ENCODE measurements at regions not wholly inside any gene's neighbourhood (a gene's known extent, or its start where the extent isn't known, plus 50 kb on each side); places are given as distances from the start of the nearest gene placed in this dataset.
"Not testable (repeated sequence)": the region's sequence is repeated elsewhere in the genome, so short reads cannot be mapped to it uniquely, and the experiment has no call there.

DNA sequence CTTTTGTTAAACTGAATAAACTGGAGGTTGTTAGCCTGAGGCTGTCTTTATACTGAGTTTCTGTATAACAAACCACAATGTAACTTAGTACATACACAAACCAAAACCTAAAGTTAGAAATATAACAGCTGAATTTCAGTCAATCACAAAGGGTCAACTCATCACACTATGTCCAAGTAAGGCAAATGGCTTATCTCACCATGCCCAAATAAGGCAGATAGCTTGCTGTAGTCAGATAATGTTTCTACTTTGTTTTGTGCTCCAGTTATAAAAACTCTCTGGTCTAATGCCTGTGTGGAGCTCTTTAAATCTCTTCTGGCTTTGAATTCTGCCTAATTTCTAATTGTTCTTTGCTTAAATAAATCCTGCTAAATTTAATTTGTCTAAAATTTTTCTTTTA is 1323.4 kb upstream of the ATXN8OS start:
- no peak for DNase-seq

DNA sequence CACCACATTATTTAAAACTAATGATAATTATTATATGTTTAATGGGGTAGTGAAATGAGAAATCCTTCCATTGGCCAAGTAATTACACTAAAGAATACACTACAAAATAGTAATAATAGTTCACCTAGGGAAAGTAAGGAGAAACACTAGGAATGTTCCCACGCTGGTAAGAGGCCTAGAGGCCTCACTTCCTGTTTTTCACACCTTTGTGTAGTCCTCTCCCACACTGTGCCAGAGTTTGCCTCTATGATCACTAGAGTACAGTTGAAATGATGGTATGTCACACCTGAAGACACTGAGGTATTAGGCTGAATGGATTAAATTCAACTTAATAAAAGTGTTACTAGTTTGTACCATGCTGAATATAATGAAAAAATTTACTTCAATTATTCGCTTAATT is 1348.0 kb upstream of the ATXN8OS start:
- no peak for DNase-seq

DNA sequence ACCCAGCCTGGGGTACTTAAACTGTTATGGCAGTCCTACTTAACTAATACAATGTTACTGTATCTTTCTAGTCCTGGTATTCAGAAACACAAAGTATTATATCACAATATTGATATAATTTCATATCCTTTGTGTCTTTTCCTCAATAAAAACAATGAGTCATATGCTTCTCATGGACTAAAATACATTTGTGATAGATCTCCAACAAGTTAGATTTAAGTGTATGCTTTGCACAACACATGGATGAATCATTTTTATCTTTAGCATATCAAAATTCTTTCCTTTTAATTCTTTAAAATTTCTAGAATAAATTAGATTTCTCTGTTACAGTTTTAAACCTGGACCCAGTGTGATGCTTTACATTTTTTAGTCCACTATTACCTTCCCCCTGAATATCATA is 1357.8 kb upstream of the ATXN8OS start:
- no peak for DNase-seq

DNA sequence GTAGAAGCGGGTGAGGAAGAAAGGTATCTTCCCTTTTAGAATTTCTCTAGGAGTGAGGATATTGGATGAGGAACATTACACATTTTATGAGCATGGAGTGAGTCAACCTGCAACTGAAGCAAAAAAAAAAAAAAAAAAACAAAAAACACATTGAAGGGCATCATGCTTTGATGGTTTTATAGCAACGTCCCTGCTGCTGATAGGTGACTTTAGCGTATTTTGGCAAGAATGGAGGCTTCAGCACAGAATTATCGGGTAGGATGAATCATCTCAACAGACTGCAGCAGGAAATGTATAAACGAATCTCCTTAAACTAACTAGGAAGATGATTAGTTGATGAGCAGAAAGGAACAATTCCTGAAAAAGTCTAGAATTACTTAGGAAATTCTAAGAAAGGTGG is 1359.6 kb upstream of the ATXN8OS start:
- no peak for DNase-seq

DNA sequence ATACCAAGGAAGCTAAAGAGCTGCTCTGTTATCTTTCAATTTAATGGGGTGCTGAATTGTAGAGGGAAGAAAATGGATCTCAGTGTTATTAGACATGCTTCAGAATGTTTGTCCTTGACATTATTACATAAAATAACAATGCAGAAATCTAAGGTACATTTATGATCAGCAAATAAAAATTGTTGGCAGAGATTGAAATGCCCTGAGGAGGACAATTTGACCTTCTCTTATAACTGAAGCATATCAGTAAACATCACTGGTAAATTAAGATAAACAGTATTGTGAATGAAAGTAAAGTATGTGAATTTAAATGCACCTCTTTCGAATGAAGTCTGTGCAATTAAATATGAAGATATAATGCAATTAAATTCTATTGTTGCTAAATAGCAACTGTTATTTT is 1362.1 kb upstream of the ATXN8OS start:
- no peak for DNase-seq

DNA sequence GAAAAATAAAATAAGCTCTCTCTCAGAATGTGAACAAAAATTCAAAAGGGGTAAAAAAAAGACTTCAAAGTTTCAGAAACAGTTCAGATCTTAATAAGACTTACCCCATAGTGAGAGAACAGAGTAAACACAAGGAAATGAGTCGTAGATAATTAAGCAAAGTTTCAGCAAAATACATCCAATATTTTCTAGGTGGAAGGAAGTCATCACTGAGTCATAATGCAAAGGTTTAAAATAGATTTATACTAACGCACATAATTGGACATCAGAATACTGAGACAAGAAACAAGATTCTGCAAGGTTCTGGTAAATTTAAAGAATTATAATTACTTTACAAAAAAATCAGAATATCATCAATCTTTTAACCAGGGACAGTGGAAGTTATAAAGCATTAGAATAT is 1370.7 kb upstream of the ATXN8OS start:
- DNase-seq = no peak

DNA sequence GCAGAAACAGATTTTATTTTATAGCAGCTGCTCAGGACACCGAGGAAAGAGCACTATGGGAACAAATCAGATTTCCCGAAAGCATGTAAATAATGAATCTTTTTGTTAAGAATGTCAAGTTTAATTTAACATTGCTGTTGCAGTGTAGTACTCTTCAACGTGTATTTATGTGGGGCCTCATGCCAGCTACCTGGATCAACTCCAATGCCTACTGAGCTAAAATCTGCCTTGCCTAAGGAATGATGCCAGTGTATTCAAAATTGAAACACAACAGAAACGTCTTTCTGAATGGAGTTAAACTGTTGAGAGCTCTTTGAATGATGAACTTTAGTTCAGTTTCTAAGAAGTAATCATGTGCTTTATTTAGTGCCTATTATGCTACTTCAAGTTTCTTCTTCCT is 1379.8 kb upstream of the ATXN8OS start:
- DNase-seq = no peak

DNA sequence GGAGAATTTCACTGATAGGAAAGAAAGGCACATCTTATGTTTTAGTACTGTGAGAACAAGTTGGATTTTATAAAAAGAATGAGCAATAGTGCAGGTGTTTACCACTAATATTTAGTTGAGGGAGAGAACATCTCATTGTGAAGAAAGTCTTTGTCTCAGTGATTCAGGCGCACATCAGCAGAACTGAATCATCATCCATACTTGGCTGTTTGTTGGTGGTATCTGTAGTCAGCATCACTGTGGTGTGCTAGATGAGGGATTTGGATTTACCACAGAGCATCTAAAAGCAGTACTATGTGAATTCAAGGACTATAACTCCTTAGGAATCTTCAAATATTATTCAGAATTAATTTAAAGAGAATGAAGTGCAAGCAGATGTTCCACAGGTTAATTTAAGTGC is 1380.5 kb upstream of the ATXN8OS start:
- no peak for DNase-seq

DNA sequence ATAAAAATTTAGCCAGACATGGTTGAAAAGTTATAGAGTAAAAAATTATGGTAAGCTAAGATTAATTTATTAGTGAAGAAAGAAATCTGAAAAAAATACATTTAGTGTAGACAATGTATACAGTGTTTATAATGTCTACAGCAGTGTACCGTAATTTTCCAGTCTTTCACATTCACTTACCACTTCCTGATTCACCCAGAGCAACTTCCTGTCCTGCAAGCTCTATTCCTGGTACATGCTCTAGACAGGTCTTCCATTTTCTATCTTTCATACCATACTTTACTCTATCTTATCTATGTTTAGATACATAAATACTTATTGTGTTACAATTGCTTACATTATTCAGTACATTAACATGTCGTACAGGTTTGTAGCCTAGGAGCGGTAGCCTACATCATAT is 1387.8 kb upstream of the ATXN8OS start:
- DNase-seq = no peak

DNA sequence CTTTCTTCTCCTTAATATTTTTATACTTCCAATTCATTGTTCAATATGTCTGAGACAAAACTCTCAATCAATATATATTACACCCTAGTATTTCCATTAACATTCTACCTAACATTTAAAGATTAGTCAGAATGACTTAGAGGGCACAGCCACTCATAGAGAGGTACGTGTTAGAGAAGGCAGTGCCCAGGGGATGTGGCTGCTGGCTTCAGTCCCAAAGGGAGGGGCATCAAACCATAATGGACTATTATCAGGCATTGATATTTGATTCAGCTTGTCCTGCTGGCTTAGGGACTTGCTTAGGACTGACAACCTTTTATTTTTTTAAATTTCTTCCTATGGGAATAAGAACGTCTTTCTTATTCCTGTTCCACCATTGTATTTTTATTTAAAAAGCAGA is 1392.0 kb upstream of the ATXN8OS start:
- DNase-seq = no peak

DNA sequence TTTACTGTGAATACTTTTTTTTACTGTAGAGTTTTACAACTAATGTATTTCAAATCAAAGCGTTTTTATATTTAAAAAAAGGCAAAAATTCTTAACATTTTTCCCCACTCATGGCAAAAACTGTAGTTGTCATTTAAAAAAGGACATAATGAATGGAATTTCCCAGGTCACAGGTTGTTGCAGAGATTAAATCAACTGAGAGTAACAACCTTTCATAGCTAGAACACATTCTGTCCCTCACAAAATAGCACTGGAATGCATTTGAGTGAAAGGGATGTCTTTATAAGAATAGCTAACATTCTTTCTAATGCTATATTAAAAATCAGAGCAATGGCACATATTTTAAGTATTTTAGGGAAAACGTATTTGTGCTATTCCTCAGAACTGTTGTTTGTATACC is 1393.3 kb upstream of the ATXN8OS start:
- DNase-seq = no peak

DNA sequence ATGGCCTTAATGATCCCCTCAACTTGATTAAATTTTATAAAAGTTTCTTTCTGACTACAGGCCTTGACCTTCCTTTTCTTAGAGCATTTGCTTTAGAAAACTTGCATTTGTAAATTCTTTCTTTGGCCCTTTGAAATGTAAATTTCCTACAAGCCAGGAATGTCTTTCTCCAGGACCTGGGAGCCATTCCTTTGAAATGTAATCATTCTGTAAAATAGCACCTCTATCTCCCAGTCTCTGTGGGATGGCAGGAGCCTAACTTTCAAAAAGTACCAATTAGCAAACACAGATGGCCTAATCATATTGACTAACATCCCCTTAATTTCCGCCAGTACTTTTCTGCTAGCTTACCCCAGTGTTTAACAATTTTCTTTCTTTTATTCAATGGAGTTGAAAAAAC is 1394.2 kb upstream of the ATXN8OS start:
- no peak for DNase-seq

DNA sequence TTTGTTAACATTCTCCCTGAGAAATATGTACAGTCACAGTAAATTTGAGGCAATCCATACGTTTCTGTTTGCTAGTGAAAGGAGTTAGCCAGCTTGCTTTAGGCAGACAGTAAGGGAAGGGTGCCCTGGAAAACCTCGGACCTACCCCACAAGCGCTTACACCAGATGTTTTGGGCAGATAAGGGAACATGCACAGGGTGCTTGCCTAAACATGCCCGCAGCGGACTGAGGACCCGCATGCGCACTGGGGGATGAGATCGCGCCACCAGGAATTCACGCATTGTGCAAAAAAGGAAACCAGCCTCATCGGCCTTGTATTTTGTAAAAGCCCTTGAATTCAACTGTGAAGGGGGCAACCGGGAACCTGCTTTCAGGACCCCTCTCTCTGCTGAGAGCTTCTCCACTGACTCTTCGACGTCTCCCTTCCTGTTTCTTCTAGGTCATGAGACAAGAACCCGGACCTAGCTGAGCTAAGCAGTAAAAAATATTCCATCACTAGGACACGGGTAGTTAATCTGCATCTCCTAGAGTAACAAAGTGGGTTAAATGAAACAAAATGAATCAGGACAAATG is 1399.2 kb upstream of the ATXN8OS start:
- no peak for DNase-seq

DNA sequence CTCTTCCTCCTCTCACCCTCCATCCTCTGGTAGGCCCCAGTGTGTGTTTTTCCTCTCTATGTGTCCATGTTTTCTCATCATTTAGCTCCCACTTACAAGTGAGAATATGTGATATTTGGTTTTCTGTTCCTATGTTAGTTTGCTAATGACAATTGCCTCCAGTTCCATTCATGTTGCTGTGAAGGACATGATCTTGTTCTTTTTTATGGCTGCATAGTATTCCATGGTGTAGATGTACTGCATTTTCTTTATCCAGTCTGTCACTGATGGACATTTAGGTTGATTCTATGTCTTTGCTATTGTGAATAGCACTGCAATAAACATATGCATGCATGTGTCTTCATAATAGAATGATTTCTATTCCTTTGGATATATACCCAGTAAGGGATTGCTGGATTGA is 1401.6 kb upstream of the ATXN8OS start:
- not testable (repeated sequence) for DNase-seq

DNA sequence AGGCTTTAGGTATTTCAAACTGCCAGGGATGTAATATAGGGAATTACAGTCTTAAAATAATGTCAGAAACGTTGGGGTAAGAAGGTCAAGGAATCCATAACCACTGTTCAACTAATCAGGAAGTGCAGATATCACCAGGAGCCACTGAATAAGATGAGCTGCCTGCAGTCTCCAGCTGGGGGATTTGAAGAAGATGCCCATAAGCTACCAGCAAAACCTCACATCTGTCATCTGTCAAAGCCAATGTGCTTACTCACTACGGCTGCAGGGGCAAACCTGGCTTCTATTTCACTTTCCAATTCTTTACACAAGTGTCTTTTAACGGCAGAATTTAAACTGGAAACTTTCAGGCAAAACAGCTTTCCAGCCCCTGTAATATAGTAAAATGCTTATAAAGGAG is 1410.1 kb upstream of the ATXN8OS start:
- no peak for DNase-seq

DNA sequence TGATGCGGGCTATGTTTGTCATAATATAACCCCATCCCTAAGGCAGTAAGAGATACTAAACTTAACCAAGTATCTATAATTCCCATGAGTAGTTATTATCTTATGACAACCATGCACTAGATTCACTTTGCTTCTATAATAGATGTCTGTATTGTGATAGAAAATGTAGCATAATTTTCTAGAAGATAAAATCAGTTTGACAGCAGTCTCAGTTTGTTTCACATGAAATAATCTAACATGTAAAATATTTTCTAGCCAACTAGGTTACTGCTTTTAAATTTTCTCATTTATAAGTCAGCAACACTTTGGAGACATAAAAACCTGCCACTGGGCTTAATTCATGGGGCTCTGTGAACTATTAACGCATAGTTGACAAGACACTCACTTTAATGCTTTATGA is 1410.7 kb upstream of the ATXN8OS start:
- no peak for DNase-seq

DNA sequence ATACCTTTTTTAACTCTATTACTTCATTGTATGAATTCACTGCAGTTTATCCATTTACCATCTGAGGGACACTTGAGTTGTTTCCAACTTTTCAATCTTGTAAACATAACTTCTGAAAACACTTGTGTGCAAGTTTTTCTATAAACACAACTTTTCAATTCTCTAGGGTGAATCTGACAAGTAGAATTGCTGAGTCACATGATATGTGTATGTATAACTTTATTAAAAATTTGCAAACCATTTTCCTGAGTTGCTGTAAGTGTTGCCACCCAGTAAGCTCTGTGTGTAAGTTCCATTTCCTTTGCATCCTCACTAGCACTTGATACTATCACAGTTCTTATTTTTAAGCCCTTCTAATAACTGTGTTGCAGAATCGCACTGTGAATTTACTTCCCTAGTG is 1415.6 kb upstream of the ATXN8OS start:
- DNase-seq = no peak

DNA sequence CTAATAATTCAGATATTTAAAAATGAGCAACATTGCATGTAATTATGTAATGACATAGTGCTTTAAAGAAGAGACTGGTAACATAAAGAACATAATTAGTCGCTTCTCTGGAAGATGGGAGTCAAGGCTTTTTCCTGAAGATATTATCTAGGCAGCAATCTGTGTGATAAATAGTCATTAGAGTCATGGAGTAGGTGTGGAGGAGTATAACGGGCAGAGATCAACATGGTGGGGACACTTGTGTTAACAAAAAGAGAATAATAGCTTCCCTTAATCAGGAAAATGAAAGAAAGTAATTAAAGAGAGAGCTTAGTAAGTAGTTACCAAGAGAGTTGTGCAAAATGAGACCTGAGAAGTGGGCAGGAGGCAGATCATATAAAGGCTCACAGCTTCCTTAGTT is 1417.1 kb upstream of the ATXN8OS start:
- DNase-seq = no peak

DNA sequence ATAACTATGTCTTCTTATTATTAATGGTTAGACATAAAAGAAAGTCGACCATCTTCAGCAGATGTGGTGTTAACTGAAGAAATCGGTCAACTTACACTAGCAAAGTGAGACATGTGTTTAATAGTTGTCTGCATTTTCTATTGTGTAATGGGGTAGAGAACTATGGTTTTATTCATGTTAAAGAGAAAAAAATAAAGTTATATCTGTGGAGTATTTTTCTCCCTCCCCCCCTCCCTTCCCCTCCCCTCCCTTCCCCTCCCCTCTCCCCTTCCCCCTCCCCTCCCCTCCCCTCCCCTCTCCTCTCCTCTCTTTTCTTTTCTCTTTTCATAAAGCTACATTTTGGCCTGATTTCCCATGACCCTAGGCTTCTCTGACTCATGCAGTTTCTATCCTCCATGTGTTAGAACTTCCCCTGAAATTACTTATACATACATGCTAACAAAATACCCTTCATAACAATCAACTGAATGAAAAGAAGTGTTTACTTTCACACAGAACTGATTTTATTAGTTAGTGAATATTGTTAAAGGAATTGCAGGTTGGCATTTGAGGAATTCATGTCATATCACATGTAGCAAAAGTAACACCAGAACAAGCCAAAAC is 1431.0 kb upstream of the ATXN8OS start:
- DNase-seq = no peak

DNA sequence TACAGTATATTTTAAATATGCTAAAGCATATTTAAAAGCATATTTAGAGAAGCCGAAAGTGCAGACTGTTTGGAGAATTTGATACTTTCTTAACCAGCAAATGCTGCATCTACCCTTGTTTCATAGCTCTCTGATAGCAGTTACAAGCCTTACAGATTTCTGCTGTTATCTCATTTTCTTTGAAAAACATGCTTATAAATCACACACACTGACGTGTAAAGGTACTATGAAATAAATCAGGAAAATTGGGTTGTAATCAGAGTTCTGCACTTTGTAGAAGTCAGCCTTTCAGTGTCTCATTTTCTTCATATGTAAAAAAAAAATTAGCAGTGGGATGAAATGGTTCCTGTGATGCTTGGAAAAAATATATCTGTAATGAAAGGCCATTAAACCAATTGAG is 1432.4 kb upstream of the ATXN8OS start:
- DNase-seq = no peak

DNA sequence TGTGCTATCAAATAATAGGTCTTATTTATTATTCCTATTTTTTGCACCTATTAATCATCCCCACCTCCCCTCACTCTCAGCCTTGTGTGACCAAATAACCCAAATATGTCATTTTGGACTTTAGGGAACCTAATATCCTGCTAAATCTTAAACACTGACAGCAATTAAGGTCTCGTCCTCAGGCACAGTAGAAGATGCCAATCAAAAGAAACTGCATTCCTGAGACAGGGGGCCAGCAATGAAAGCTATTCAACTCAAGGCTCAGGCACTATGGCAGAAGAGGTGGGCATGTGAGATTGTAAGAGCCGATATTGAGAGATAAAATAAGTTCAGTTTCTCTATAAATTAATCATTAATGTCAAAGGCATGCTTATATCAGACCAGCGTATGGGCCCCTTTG is 1437.7 kb upstream of the PCDH9 start:
- no peak for DNase-seq

DNA sequence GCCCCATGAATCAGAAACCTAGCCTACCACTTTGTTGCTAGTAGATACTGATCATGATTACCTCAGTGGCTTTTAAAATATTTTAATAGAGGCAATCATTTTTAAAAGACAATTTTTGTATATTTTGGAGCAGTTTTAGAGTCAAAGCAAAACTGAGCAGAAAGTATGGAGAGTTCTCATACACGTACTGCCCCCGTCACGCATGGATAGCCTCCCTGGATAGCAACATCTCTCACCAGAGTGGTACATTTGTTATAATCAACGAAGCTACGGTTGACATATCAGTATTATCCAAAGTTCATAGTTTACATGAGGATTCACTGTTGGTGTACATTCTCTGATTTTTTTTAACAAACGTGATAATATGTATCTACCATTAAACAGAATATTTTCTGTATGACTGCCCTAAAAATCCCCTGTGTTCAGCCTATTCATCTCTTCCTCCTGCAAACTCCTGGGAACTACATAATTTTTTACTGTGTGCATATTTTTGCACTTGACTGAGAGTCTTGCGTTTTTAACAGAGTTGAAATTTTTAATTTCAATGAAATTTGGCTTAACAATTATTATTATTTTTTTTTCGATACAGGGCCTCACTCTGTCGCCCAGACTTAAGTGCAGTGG is 1436.8 kb upstream of the PCDH9 start:
- no peak for DNase-seq

DNA sequence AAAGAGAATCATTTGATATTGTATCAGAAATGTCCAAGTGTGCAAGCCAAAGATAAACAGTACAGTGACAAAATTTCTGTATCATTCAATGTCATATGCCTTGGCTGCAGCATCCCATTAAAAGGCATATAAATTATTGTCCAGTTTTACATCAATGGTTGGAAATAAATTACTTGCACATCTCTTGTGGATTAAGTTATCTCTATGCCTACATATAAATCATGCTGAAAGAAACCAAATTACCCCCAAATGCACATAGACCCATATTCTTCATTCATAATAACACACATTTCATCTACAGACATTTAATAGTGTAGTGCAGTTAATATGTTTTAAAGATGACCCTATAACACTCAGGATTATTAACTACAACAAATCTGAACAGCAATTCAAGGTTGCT is 1415.7 kb upstream of the PCDH9 start:
- DNase-seq = no peak

DNA sequence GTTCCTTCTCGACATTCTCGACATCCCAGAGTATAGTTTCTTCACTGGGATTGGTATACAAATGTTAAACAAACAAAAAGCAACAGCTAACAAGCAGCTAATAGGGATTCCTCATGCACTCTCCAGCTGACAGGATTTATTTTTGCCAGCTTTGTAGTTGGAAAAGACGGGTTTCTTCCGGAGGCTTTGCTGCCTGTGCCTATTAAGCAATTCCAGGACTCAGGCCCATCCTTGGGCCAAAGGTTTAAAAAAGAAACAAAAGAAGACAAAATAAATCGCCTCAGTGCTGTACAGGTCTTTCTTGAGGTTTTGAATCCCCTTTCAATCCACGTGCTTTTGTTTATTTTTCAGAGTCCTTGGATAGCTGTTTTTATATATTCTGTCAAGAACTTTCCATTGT is 1414.5 kb upstream of the PCDH9 start:
- DNase-seq = no peak

DNA sequence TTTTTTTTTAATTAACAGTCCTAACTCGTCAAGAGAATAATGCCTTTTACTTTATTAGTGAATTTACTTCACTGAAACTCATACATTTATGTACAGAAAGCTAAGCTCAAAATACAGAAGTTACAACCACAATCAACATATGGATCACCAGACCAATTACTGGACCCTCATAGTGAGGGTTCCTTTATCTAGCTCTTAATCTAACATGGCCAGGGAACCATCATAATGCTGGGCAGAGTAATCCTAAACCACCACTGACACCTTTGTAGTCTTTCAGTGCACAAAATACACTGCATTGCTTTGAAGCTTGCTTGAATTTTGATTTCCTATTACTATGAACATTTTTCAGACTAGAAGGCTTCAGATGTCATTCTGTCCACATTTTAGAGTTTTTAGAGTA is 1406.6 kb upstream of the PCDH9 start:
- DNase-seq = no peak

All from skin of body (tissue), 1 donor.